HEK293 (cell line): ENCODE measurements at regions not wholly inside any gene's neighbourhood (a gene's known extent, or its start where the extent isn't known, plus 50 kb on each side); places are given as distances from the start of the nearest gene placed in this dataset.

Source experiments
- CTCF ChIP-seq: fragments of 450-650 bp; formaldehyde crosslinking; IDR thresholded peaks from 2 replicates; pipeline ENCODE4 v1.5.1; 2016; ENCODE audit warnings: missing biosample characterization, missing genetic modification characterization
- PRDM6 ChIP-seq: fragments of 450-650 bp; formaldehyde crosslinking; IDR thresholded peaks from 2 replicates; pipeline ENCODE4 v1.5.1; 2017; ENCODE audit warnings: missing biosample characterization, missing genetic modification characterization
- SALL2 ChIP-seq: fragments of 450-650 bp; formaldehyde crosslinking; IDR thresholded peaks from 2 replicates; pipeline ENCODE4 v1.5.0; 2017; ENCODE audit warnings: missing biosample characterization, mild to moderate bottlenecking, missing genetic modification characterization, borderline replicate concordance
- SCRT1 ChIP-seq: fragments of 450-650 bp; formaldehyde crosslinking; IDR thresholded peaks from 2 replicates; pipeline ENCODE4 v1.5.1; 2016; ENCODE audit warnings: missing biosample characterization, missing genetic modification characterization, borderline replicate concordance
- ZBTB7A ChIP-seq: fragments of 450-650 bp; formaldehyde crosslinking; IDR thresholded peaks from 2 replicates; pipeline ENCODE4 v1.5.1; 2016; ENCODE audit warnings: low read depth, missing biosample characterization, missing genetic modification characterization
- ZBTB8A ChIP-seq: fragments of 450-650 bp; formaldehyde crosslinking; IDR thresholded peaks from 2 replicates; pipeline ENCODE4 v1.5.1; 2016; ENCODE audit warnings: missing biosample characterization, missing genetic modification characterization
- ZNF138 ChIP-seq: fragments of 450-650 bp; formaldehyde crosslinking; IDR thresholded peaks from 2 replicates; pipeline ENCODE4 v1.5.1; 2016; ENCODE audit warnings: missing biosample characterization, missing genetic modification characterization, borderline replicate concordance
- ZNF704 ChIP-seq: fragments of 450-650 bp; formaldehyde crosslinking; IDR thresholded peaks from 2 replicates; pipeline ENCODE4 v1.5.1; 2016; ENCODE audit warnings: missing biosample characterization, missing genetic modification characterization

- TF ChIP-seq ZBTB7A (tag by site-specific recombination) (no peak), SCRT1 (tag by site-specific recombination) (no peak), CTCF (no peak), SALL2 (no peak), ZNF704 (no peak), ZNF138 (tag by site-specific recombination) (no peak), PRDM6 (tag by site-specific recombination) (no peak), ZBTB8A (tag by site-specific recombination) (no peak)
Observed at GRCh38 chr5:165739079-165739741, 2233.8 kb downstream of the MAT2B start.
